DOHH2 (cell line): ENCODE measurements at regions not wholly inside any gene's neighbourhood (a gene's known extent, or its start where the extent isn't known, plus 50 kb on each side); places are given as distances from the start of the nearest gene placed in this dataset.

Source experiments
- H3F3A ChIP-seq: fragments of 200-600 bp; sonication (generic), shearing (Covaris generic); 2 replicates; pipeline ENCODE4 v1.6.0; 2016; ENCODE audit warnings: antibody characterized with exemption, mild to moderate bottlenecking; ENCODE audit not compliant: control insufficient read depth, insufficient read depth
- H3K27ac ChIP-seq: fragments of 200-600 bp; sonication (generic); 2 replicates; pipeline ENCODE4 v1.5.1; 2014; ENCODE audit warnings: low read depth, mild to moderate bottlenecking, low read length, moderate library complexity
- H3K27me3 ChIP-seq: fragments of 200-600 bp; sonication (generic); 2 replicates; pipeline ENCODE4 v1.6.1; 2014; ENCODE audit warnings: mild to moderate bottlenecking, low read length, mixed read lengths; ENCODE audit not compliant: control insufficient read depth
- H3K36me3 ChIP-seq: fragments of 200-600 bp; sonication (generic); 2 replicates; pipeline ENCODE4 v1.6.1; 2014; ENCODE audit warnings: mild to moderate bottlenecking, low read length, moderate library complexity, mixed read lengths; ENCODE audit not compliant: control insufficient read depth
- H3K4me1 ChIP-seq: fragments of 200-600 bp; sonication (generic); 2 replicates; pipeline ENCODE4 v1.6.1; 2014; ENCODE audit warnings: mild to moderate bottlenecking, low read length, mixed read lengths; ENCODE audit not compliant: control insufficient read depth
- H3K4me2 ChIP-seq: fragments of 200-600 bp; sonication (generic); 2 replicates; pipeline ENCODE4 v1.6.0; 2014; ENCODE audit warnings: mild to moderate bottlenecking, low read length, moderate library complexity
- H3K4me3 ChIP-seq: fragments of 200-600 bp; sonication (generic); 2 replicates; pipeline ENCODE4 v1.5.1; 2014; ENCODE audit warnings: mild to moderate bottlenecking, low read length, mixed read lengths
- H3K79me2 ChIP-seq: fragments of 200-600 bp; sonication (generic); 2 replicates; pipeline ENCODE4 v1.6.1; 2014; ENCODE audit warnings: mild to moderate bottlenecking, low read length, mixed read lengths; ENCODE audit not compliant: control insufficient read depth
- H3K9me2 ChIP-seq: fragments of 200-600 bp; sonication (generic); replicated peaks from 2 replicates; pipeline ENCODE4 v1.6.1; 2014; ENCODE audit warnings: mild to moderate bottlenecking, low read length, mixed read lengths; ENCODE audit not compliant: control insufficient read depth
- H3K9me3 ChIP-seq: fragments of 200-600 bp; sonication (generic); 2 replicates; pipeline ENCODE4 v1.6.1; 2014; ENCODE audit warnings: antibody characterized with exemption, low read length, mixed read lengths; ENCODE audit not compliant: control insufficient read depth, insufficient read depth
- H4K20me1 ChIP-seq: fragments of 200-600 bp; sonication (generic); 2 replicates; pipeline ENCODE4 v1.6.0; 2014; ENCODE audit warnings: low read depth, mild to moderate bottlenecking, antibody characterized with exemption, low read length, moderate library complexity; ENCODE audit not compliant: control insufficient read depth, insufficient read depth
- EZH2phosphoT487 ChIP-seq: fragments of 200-600 bp; sonication (generic); IDR thresholded peaks from 2 replicates; pipeline ENCODE4 v1.6.1; 2017; ENCODE audit warnings: borderline replicate concordance, mild to moderate bottlenecking, antibody characterized with exemption, low read length, moderate library complexity, mixed read lengths
- TF ChIP-seq, protein P1 (sequence below): fragments of 200-600 bp; sonication (generic); IDR thresholded peaks from one replicate; pipeline ENCODE4 v1.5.1; 2014; ENCODE audit warnings: antibody characterized with exemption, mild to moderate bottlenecking, low read depth, low read length; ENCODE audit not compliant: poor library complexity, severe bottlenecking

DNA sequence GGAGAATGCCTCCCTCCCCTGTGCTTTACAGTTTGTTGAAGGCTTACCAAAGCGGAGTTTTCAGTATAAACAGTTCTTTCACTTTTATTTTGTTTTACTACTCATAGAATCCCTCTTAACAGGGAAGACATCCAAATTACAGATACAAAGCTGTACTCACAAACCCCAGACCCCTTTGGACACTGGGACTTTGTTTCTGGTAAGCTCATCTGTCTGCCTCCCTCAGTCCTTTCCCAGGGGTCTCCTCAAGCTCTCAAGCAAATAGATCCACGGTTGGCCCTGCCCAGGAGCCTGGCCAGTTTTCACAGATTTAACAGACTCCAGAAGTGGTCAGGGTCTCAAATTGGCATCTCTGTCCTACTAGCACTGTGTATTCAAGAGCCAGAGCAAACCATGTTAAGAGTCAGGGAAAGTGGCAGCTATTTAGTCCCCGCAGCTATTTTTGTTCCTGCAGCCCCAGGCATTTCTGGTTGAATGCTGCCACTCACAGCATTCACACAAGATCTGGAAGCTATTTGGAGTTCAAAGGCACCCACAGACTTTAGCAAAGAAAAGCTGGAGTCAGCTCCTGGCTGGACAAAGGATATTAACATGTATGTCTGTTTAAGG is 54.2 kb downstream of the TMEM100 start:
- Histone ChIP-seq H3K9me2 (no peaks in the 10 kb centered on the region), H4K20me1 (no peaks in the 10 kb centered on the region), H3K27me3 (no peaks in the 10 kb centered on the region), H3K4me2 (no peak overlapping the region), H3K4me3 (no peak overlapping the region), H3K36me3 (peaks cover 4% of the 10 kb centered on the region; the same call in 1 of the 2 replicates), H3K27ac (no peak overlapping the region), H3K79me2 (no peaks in the 10 kb centered on the region), H3K4me1 (peaks cover 60% of the 10 kb centered on the region), H3K9me3 (peaks cover 10% of the 10 kb centered on the region), H3F3A (0 out of 2 replicates have a peak, but pooled peaks cover 4% of the 10 kb centered on the region)
- no peak for TF ChIP-seq EZH2phosphoT487
- TF ChIP-seq, protein P1, sequence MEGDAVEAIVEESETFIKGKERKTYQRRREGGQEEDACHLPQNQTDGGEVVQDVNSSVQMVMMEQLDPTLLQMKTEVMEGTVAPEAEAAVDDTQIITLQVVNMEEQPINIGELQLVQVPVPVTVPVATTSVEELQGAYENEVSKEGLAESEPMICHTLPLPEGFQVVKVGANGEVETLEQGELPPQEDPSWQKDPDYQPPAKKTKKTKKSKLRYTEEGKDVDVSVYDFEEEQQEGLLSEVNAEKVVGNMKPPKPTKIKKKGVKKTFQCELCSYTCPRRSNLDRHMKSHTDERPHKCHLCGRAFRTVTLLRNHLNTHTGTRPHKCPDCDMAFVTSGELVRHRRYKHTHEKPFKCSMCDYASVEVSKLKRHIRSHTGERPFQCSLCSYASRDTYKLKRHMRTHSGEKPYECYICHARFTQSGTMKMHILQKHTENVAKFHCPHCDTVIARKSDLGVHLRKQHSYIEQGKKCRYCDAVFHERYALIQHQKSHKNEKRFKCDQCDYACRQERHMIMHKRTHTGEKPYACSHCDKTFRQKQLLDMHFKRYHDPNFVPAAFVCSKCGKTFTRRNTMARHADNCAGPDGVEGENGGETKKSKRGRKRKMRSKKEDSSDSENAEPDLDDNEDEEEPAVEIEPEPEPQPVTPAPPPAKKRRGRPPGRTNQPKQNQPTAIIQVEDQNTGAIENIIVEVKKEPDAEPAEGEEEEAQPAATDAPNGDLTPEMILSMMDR = no peak

DNA sequence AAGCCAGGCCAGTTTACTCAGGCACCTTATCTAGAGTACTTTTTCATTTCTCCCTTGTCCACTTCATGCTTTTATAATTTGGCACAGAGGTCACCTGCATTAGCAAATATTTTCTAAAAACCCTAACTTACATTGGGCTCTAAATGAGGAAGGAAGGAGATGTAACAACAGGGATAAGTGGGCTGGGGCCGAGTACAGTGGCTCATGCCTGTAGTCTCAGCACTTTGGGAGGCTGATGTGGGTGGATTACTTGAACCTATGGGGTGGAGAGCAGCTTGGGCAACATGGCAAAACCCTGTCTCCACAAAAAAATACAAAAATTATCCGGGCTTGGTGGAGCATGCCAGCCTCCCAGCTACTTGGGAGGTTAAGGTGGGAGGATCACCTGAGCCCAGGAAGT is 55.9 kb downstream of the TMEM100 start:
- Histone ChIP-seq H3K27ac (no peak overlapping the region), H3K4me3 (no peak overlapping the region), H4K20me1 (no peaks in the 10 kb centered on the region), H3K9me2 (no peaks in the 10 kb centered on the region), H3K79me2 (no peaks in the 10 kb centered on the region), H3K27me3 (no peaks in the 10 kb centered on the region), H3K4me1 (peaks cover 66% of the 10 kb centered on the region), H3F3A (peaks cover 7% of the 10 kb centered on the region; the same call in 1 of the 2 replicates), H3K4me2 (no peak overlapping the region), H3K9me3 (peaks cover 4% of the 10 kb centered on the region; the same call in 1 of the 2 replicates), H3K36me3 (peaks cover 6% of the 10 kb centered on the region; the same call in 1 of the 2 replicates)
- TF ChIP-seq, protein P1 = no peak
- TF ChIP-seq EZH2phosphoT487 = no peak

DNA sequence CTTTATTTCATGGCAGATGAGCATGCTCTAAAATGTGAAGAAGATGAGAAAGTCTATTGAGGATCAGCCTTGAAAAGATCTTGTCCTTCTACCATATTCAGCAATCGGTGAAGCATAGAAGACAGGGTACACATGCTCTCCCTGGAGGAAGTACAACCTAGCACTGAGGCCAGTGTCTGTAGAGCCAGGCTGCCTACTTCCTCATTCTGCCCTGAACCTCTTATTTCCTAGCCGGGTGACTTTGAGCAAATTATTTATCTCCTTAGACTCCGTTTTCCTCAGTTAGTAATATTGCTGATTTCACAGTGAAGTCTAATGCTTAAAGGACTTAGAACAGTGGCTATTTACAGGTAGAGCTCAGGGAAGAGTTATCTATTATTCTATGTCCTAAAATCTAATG is 58.4 kb downstream of the TMEM100 start:
- H3K27ac ChIP-seq = peak overlapping the region; percentile 98
- no peaks in the 10 kb centered on the region for H3K9me2 ChIP-seq
- TF ChIP-seq EZH2phosphoT487 = no peak
- TF ChIP-seq, protein P1 = no peak
- peaks cover 30% of the 10 kb centered on the region for H3F3A ChIP-seq
- no peaks in the 10 kb centered on the region for H4K20me1 ChIP-seq
- no peaks in the 10 kb centered on the region for H3K79me2 ChIP-seq
- peak overlapping the region; percentile 59 for H3K4me3 ChIP-seq
- peak overlapping the region; percentile 77 for H3K4me2 ChIP-seq
- peaks cover 9% of the 10 kb centered on the region; the same call in 1 of the 2 replicates for H3K36me3 ChIP-seq
- H3K27me3 ChIP-seq = no peaks in the 10 kb centered on the region
- peaks cover 87% of the 10 kb centered on the region for H3K4me1 ChIP-seq
- H3K9me3 ChIP-seq = no peaks in the 10 kb centered on the region; the same call in 1 of the 2 replicates
